SU-DHL-6 (cell line): ENCODE measurements at regions not wholly inside any gene's neighbourhood (a gene's known extent, or its start where the extent isn't known, plus 50 kb on each side); places are given as distances from the start of the nearest gene placed in this dataset.
"Not testable (repeated sequence)": the region's sequence is repeated elsewhere in the genome, so short reads cannot be mapped to it uniquely, and the experiment has no call there.

ENCODE experiments used
- H2AFZ ChIP-seq: fragments of 200-600 bp; sonication (generic); 2 replicates; pipeline ENCODE4 v1.6.1; 2014; ENCODE audit warnings: low read depth, mild to moderate bottlenecking, moderate library complexity, mixed read lengths, antibody characterized with exemption, low read length; ENCODE audit not compliant: severe bottlenecking
- H3F3A ChIP-seq: fragments of 200-600 bp; shearing (Covaris generic); 2 replicates; pipeline ENCODE4 v1.6.0; 2016; ENCODE audit warnings: antibody characterized with exemption, mild to moderate bottlenecking; ENCODE audit not compliant: insufficient read depth
- H3K27ac ChIP-seq: fragments of 200-600 bp; sonication (generic); 2 replicates; pipeline ENCODE4 v1.5.1; 2016; ENCODE audit warnings: low read depth, mild to moderate bottlenecking, low read length, moderate library complexity, mixed read lengths
- H3K27me3 ChIP-seq: fragments of 200-600 bp; sonication (generic), shearing (Covaris generic); 2 replicates; pipeline ENCODE4 v1.6.0; 2014; ENCODE audit warnings: mild to moderate bottlenecking, low read length
- H3K36me3 ChIP-seq: fragments of 200-600 bp; sonication (generic); 2 replicates; pipeline ENCODE4 v1.6.1; 2014; ENCODE audit warnings: mild to moderate bottlenecking, low read length, mixed read lengths
- H3K4me2 ChIP-seq: fragments of 300-600, 200-600 bp; shearing (Covaris generic), sonication (generic); 2 replicates; pipeline ENCODE4 v1.6.0; 2014; ENCODE audit warnings: low read length, low read depth, mild to moderate bottlenecking; ENCODE audit not compliant: poor library complexity, severe bottlenecking
- H3K4me3 ChIP-seq: fragments of 200-600 bp; sonication (generic); 2 replicates; pipeline ENCODE4 v1.5.1; 2014; ENCODE audit warnings: antibody characterized with exemption, low read length, mild to moderate bottlenecking, mixed read lengths; ENCODE audit not compliant: insufficient read depth, poor library complexity, severe bottlenecking
- H3K79me2 ChIP-seq: fragments of 200-600 bp; sonication (generic); 2 replicates; pipeline ENCODE4 v1.6.1; 2014; ENCODE audit warnings: mild to moderate bottlenecking, low read length, moderate library complexity; ENCODE audit not compliant: insufficient read depth
- H3K9ac ChIP-seq: fragments of 200-600 bp; sonication (generic); 2 replicates; pipeline ENCODE4 v1.7.0; 2014; ENCODE audit warnings: mild to moderate bottlenecking, low read length
- H3K9me2 ChIP-seq: fragments of 200-600 bp; sonication (generic); replicated peaks from 2 replicates; pipeline ENCODE4 v1.6.1; 2014; ENCODE audit warnings: low read length; ENCODE audit not compliant: insufficient read depth
- H3K9me3 ChIP-seq: fragments of 200-600 bp; sonication (generic); 2 replicates; pipeline ENCODE4 v1.6.1; 2014; ENCODE audit warnings: low read length, mixed read lengths; ENCODE audit not compliant: insufficient read depth
- H4K20me1 ChIP-seq: fragments of 200-600 bp; sonication (generic); 2 replicates; pipeline ENCODE4 v1.6.1; 2014; ENCODE audit warnings: low read depth, mild to moderate bottlenecking, antibody characterized with exemption, low read length, moderate library complexity, mixed read lengths
- CTCF ChIP-seq: fragments of 200-600 bp; sonication (generic); IDR thresholded peaks from one replicate; pipeline ENCODE4 v1.5.1; 2017; ENCODE audit warnings: antibody characterized with exemption, mild to moderate bottlenecking, low read length, moderate library complexity; ENCODE audit not compliant: insufficient read depth, poor library complexity, severe bottlenecking
- EZH2phosphoT487 ChIP-seq: fragments of 200-600 bp; sonication (generic), shearing (Covaris generic); conservative IDR thresholded peaks from 2 replicates; pipeline ENCODE4 v1.6.1; 2018; ENCODE audit warnings: mild to moderate bottlenecking, antibody characterized with exemption, low read length, moderate library complexity, mixed read lengths

- no peaks in the 10 kb centered on the region for H3K79me2 ChIP-seq
- H3F3A ChIP-seq, result no peaks in the 10 kb centered on the region
- no peak overlapping the region for H3K27ac ChIP-seq
- H3K4me3 ChIP-seq, result no peak overlapping the region
- H3K36me3 ChIP-seq, result no peaks in the 10 kb centered on the region
- H3K4me2 ChIP-seq, result no peak overlapping the region
- H4K20me1 ChIP-seq, result no peaks in the 10 kb centered on the region
- no peak for TF ChIP-seq EZH2phosphoT487
- no peak for TF ChIP-seq CTCF
- H3K9me2 ChIP-seq, result no peaks in the 10 kb centered on the region
- no peak overlapping the region for H3K9ac ChIP-seq
- H3K27me3 ChIP-seq, result no peaks in the 10 kb centered on the region
- no peaks in the 10 kb centered on the region for H3K9me3 ChIP-seq
- H2AFZ ChIP-seq, result no peak overlapping the region
These were observed 375.7 kb upstream of the ZNF462 start for GRCh38 chr9:106487266-106487665.

GRCh38 chr9:106492126-106492525 lies 370.8 kb upstream of the ZNF462 start:
- H3K27ac ChIP-seq, H4K20me1 ChIP-seq, H3K27me3 ChIP-seq, H3K9me2 ChIP-seq, H3K4me3 ChIP-seq, H3K36me3 ChIP-seq, H3K9ac ChIP-seq, H3K9me3 ChIP-seq, H2AFZ ChIP-seq, H3K4me2 ChIP-seq, H3K79me2 ChIP-seq, H3F3A ChIP-seq: not testable (repeated sequence)

GRCh38 chr9:106500171-106500570 lies 362.8 kb upstream of the ZNF462 start:
- H3K36me3 ChIP-seq, result no peaks in the 10 kb centered on the region
- no peaks in the 10 kb centered on the region for H3F3A ChIP-seq
- H3K27ac ChIP-seq, result no peak overlapping the region
- H3K9me3 ChIP-seq, result no peaks in the 10 kb centered on the region
- no peak overlapping the region for H2AFZ ChIP-seq
- H4K20me1 ChIP-seq, result no peaks in the 10 kb centered on the region
- no peak overlapping the region for H3K4me3 ChIP-seq
- H3K9me2 ChIP-seq, result no peaks in the 10 kb centered on the region
- H3K9ac ChIP-seq, result no peak overlapping the region
- no peaks in the 10 kb centered on the region for H3K27me3 ChIP-seq
- no peak for TF ChIP-seq CTCF
- no peak for TF ChIP-seq EZH2phosphoT487
- no peaks in the 10 kb centered on the region for H3K79me2 ChIP-seq
- no peak overlapping the region for H3K4me2 ChIP-seq

- H3K4me2 ChIP-seq, H3F3A ChIP-seq, H3K9ac ChIP-seq, H3K9me2 ChIP-seq, H2AFZ ChIP-seq, H3K79me2 ChIP-seq, H3K9me3 ChIP-seq, H3K27ac ChIP-seq, H3K27me3 ChIP-seq, H3K36me3 ChIP-seq, H3K4me3 ChIP-seq, H4K20me1 ChIP-seq: not testable (repeated sequence)
These were observed 361.8 kb upstream of the ZNF462 start for GRCh38 chr9:106501210-106501609.
